ENCODE measurements at regions not wholly inside any gene's neighbourhood (a gene's known extent, or its start where the extent isn't known, plus 50 kb on each side); places are given as distances from the start of the nearest gene placed in this dataset.
"Not testable (repeated sequence)": the region's sequence is repeated elsewhere in the genome, so short reads cannot be mapped to it uniquely, and the experiment has no call there.

DNA sequence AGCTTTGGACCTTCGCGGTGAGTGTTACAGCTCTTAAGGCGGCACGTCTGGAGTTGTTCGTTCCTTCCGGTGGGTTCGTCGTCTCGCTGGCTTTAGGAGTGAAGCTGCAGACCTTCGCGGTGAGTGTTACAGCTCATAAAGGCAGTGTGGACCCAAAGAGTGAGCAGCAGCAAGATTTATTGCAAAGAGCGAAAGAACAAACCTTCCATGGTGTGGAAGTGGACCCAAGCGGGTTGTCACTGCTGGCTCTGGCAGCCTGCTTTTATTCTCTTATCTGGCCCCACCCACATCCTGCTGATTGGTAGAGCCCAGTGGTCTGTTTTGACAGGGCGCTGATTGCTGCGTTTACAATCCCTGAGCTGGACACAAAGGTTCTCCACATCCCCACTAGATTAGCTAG lies 396.1 kb upstream of the LCORL start:
- H3K36me3 Mint-ChIP-seq: not testable (repeated sequence)
- 95% methylated on average over 13 of the region's 15 CpGs for WGBS (ENCODE audit: insufficient coverage)

DNA sequence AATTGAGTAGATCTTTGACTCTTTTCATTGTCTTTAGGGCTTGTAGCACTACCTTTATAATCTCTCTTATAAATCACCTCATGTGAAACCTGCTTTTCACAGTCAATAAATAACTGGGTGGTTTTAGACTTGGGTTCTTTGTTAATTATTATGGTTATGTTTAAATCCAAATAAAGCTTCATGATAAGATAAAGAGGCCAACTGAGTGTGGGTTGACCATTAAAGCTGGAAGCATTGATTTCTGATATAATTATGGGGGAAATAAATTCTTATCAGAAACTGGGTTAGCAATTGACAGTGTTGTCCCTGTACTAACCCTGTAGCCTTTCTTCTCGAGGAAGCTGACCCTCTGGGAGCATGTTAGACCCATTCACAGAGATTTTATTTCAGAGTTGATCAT lies 384.7 kb upstream of the LCORL start:
- DNase-seq: no peak
- no peaks in the 10 kb centered on the region for H3K79me2 ChIP-seq (ENCODE audit: insufficient read depth, low read length)
- H2AFZ ChIP-seq (ENCODE audit: insufficient read depth, low read depth, low read length, poor library complexity, severe bottlenecking): no peak overlapping the region
- no peaks in the 10 kb centered on the region for H3K4me1 ChIP-seq (ENCODE audit: control insufficient read depth in 1 of 2, insufficient read depth in 2 of 2, low read length in 2 of 2)
- Mint-ChIP-seq H3K4me1 (no peaks in the 10 kb centered on the region), H3K27ac (no peak overlapping the region), H3K36me3 (no peaks in the 10 kb centered on the region), H3K4me3 (no peak overlapping the region), H3K9me3 (peaks cover 0 to 4% (median 0%) of the 10 kb centered on the region in 7 donors), H3K27me3 (ENCODE audit: low read depth in 3 of 3) (no peaks in the 10 kb centered on the region)
- H3K27ac ChIP-seq (ENCODE audit: low read depth in 1 of 2, low read length in 2 of 2): no peak overlapping the region
- no peaks in the 10 kb centered on the region for H4K20me1 ChIP-seq (ENCODE audit: insufficient read depth, low read length)
- H3K27me3 ChIP-seq (ENCODE audit: control insufficient read depth in 2 of 2, insufficient read depth in 2 of 2, low read length in 2 of 2): no peaks in the 10 kb centered on the region
- intact Hi-C loops (cut with micrococcal nuclease): no loop called here
- H3K4me2 ChIP-seq (replicated peaks; ENCODE audit: extremely low read depth, low read length, poor library complexity, severe bottlenecking): no peak overlapping the region
- 63% methylated on average over 1 of the region's 1 CpG for WGBS (ENCODE audit: insufficient coverage)
- no peak overlapping the region for H3K4me3 ChIP-seq (replicated peaks in 1 of 3; ENCODE audit: low read depth in 2 of 3, low read length in 3 of 3)
- H3K36me3 ChIP-seq (replicated peaks in 1 of 2; ENCODE audit: control insufficient read depth in 1 of 2, insufficient read depth in 2 of 2, low read length in 2 of 2): no peaks in the 10 kb centered on the region
- TF ChIP-seq, protein P1, sequence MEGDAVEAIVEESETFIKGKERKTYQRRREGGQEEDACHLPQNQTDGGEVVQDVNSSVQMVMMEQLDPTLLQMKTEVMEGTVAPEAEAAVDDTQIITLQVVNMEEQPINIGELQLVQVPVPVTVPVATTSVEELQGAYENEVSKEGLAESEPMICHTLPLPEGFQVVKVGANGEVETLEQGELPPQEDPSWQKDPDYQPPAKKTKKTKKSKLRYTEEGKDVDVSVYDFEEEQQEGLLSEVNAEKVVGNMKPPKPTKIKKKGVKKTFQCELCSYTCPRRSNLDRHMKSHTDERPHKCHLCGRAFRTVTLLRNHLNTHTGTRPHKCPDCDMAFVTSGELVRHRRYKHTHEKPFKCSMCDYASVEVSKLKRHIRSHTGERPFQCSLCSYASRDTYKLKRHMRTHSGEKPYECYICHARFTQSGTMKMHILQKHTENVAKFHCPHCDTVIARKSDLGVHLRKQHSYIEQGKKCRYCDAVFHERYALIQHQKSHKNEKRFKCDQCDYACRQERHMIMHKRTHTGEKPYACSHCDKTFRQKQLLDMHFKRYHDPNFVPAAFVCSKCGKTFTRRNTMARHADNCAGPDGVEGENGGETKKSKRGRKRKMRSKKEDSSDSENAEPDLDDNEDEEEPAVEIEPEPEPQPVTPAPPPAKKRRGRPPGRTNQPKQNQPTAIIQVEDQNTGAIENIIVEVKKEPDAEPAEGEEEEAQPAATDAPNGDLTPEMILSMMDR (IDR thresholded peaks at IDR 0.05): no peak
- H3K9ac ChIP-seq (ENCODE audit: insufficient read depth, low read length, poor library complexity, severe bottlenecking): no peak overlapping the region
- no peaks in the 10 kb centered on the region for H3K9me3 ChIP-seq (replicated peaks in 1 of 2; ENCODE audit: control insufficient read depth in 1 of 2, insufficient read depth in 1 of 2, low read length in 2 of 2)

More for the DNA sequence above, 396.1 kb upstream of the LCORL start:
- DNase-seq; H3K36me3 ChIP-seq (replicated peaks in 1 of 2; ENCODE audit: control insufficient read depth in 1 of 2, insufficient read depth in 2 of 2, low read length in 2 of 2); H3K4me1 Mint-ChIP-seq; H3K27me3 ChIP-seq (ENCODE audit: control insufficient read depth in 2 of 2, insufficient read depth in 2 of 2, low read length in 2 of 2); H2AFZ ChIP-seq (ENCODE audit: insufficient read depth, low read depth, low read length, poor library complexity, severe bottlenecking); H3K4me3 ChIP-seq (replicated peaks in 1 of 3; ENCODE audit: low read depth in 2 of 3, low read length in 3 of 3); H3K27ac ChIP-seq (ENCODE audit: low read depth in 1 of 2, low read length in 2 of 2); H3K79me2 ChIP-seq (ENCODE audit: insufficient read depth, low read length); H3K4me1 ChIP-seq (ENCODE audit: control insufficient read depth in 1 of 2, insufficient read depth in 2 of 2, low read length in 2 of 2); H4K20me1 ChIP-seq (ENCODE audit: insufficient read depth, low read length); H3K4me3 Mint-ChIP-seq; H3K9ac ChIP-seq (ENCODE audit: insufficient read depth, low read length, poor library complexity, severe bottlenecking); intact Hi-C loops (cut with micrococcal nuclease); H3K4me2 ChIP-seq (replicated peaks; ENCODE audit: extremely low read depth, low read length, poor library complexity, severe bottlenecking); H3K27ac Mint-ChIP-seq; H3K27me3 Mint-ChIP-seq (ENCODE audit: low read depth in 3 of 3): not testable (repeated sequence)
- peaks cover 4 to 11% of the 10 kb centered on the region in 2 donors for H3K9me3 ChIP-seq (replicated peaks in 1 of 2; ENCODE audit: control insufficient read depth in 1 of 2, insufficient read depth in 1 of 2, low read length in 2 of 2)
- peaks cover 4 to 19% (median 8%) of the 10 kb centered on the region in 7 donors for H3K9me3 Mint-ChIP-seq
